Activated T-cell treated with anti-CD3 and anti-CD28 coated beads for 48 hours (primary cell): ENCODE measurements at regions not wholly inside any gene's neighbourhood (a gene's known extent, or its start where the extent isn't known, plus 50 kb on each side); places are given as distances from the start of the nearest gene placed in this dataset.

Experiments
- DNase-seq: peaks from one replicate; pipeline ENCODE4 v3.0.0-alpha.2; 2020; ENCODE audit warnings: low read depth

DNA sequence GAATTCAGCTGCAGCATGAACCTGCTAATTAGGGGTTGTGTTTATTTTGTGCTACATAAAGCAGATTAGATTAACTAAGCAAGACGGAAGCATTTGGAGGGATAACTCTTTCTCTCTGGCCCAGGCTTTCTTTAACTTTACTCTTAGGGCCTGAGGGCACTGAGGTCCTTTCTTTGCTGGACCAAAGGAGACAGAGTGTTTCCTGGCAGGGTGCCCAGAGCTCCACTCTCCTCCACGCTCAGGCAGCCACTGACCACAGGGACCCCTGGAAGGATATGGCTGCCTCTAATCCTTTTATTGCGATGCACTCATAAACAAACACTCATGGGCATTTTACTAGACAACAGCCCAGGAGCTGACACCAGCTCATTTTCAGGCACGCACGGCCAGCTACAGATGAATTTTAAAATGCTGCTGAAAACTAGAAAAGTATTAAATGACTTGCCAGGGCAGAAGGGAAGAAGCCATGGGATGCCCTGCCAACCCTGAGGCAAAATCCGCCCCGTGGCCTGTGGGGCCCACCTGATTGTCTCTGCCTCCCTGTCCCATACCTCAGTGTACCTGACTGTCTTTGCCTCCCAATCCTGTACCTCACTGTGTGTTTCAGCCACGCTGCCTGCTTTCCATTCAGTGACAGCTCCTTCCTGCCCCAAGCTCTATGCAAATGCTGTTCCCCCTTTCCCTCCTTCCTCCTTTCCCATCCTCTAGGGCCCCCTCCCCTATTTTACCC is 192.6 kb upstream of the NAV2 start:
- DNase-seq = no peak

- no peak for DNase-seq
Observed at GRCh38 chr11:19519353-19519752, 193.3 kb upstream of the NAV2 start.

DNA sequence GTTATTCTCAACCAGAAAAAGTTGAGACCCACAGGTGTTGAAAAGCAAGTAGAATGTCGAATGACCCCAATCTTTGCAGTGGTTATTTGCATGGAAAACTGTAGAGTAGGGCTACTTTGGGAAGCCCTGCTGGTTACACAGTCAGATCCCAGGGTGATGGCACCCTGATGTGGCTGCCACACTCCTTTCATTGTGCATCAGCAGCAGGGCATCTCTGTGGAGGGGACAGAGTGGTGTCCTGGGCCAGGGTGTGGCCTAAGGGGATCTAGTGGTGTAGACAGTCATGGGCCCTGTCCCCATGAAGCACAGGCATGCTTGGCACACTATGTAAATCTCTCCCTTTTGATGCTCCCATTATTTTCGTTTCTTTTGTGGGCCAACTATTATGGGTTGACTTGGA is 199.4 kb upstream of the NAV2 start:
- no peak for DNase-seq

DNA sequence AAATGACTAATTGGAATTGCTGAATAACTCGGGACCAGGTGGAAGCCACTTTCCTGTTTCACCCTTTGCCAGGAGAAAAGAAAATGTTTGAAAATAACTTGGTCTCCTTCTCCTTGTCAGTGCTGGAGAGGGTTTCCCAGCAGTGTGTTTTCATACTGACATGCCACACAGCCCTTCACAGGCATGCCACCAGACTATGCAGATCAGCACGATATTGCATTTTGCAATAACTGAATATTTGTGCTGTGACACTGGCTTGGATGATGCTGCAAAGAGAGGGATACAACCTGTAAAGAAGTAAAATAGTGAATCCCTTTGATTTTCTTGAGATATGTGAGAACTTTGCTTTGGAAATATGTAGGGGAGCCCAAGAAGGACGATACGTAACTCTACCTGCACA is 200.0 kb upstream of the NAV2 start:
- no peak for DNase-seq

GRCh38 chr11:19511413-19512183 is 201.0 kb upstream of the NAV2 start:
- no peak for DNase-seq

DNA sequence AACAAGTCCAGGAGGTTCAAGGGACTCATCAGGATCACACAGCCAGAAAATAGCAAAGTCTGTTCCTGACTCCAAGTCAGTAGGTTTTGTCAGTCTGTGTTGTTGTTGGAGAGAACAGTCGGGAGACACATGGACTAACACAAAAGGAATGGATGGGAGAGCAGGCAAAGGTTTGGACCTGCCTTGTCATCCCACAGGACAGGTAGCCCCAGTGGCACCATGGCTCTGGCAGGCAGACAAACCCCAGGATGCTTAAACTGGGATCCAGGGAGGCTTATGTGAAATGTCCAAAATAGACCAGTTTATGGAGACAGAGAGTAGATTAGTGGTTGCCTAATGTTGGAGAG is 201.6 kb upstream of the NAV2 start:
- no peak for DNase-seq

GRCh38 chr11:19510468-19510867 is 202.2 kb upstream of the NAV2 start:
- DNase-seq = no peak

- no peak for DNase-seq
Observed at GRCh38 chr11:19509215-19509614, 203.4 kb upstream of the NAV2 start.

DNA sequence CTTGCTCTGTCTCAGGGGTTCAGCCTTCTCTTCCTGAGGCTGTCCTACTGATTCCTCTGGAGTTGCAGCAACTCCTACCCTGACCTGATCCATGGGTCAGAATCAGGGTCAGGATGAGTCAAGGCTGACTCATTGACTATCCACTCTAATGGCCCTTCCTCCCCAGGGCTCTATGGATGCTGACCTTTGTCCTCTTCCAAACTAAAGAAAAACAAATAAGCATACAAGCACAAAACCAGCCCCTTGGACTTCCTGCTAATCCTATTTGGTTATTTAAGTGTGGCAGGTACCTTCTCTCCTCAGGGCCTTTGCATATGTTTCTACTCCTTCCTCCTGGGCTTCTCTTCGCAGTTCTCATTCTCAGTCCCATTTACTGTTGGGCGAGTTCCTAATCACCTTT is 204.5 kb upstream of the NAV2 start:
- DNase-seq = no peak

DNA sequence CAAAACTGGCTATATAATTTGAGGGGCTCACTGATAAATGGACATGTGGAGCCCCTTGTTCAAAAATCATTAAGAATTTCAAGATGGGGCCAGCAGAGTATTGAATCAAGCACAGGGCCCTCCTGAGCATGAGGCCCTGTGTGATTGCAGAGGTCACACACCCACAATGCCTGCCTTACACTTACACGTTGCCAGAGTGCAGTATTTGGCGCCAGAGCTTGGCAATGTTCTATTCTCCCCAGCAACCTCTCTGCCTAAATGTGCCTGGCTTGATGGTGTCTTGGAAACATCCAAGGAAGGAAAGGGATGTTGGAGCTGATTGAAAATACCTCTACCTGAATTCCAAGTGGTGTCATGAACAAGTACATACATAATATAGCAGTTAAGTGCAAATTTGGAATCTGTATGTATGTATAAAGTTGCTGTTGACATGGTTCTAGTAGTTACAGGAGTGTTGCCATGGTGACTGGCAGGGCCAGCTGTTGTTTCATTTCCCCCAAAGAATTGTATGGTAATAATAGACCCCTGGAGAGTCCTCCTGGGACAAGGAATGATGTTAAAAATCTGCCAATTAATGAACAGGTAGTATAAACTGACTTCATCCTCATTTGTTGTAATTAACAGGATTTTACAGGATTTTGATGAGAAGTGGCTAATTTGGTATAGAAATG is 205.7 kb upstream of the NAV2 start:
- DNase-seq = no peak

DNA sequence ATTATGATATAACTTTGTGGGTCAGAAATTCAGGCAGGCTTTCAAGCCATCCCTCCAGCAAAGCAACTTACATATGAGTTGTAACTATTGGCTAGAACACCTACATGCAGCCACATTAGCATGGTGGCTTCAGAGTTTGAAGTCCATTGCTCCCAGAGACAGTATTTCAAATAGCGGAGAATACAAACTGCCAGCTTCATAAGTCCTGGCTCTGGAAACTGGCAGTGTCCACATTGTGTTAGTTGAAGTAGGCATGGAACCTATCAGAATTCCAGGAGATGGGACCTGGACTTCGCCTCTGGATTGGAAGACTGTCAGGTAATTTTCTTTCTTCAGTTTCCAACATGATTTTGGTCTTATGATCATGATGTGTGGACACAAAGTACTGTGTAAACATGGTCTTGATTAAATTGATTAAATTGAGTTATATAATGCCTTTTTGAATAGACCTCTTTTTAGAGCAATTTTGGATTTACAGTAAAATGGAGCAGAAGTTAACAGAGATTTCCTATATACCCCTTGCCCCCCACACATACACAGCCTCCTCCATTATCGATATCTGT is 209.9 kb upstream of the NAV2 start:
- no peak for DNase-seq

DNA sequence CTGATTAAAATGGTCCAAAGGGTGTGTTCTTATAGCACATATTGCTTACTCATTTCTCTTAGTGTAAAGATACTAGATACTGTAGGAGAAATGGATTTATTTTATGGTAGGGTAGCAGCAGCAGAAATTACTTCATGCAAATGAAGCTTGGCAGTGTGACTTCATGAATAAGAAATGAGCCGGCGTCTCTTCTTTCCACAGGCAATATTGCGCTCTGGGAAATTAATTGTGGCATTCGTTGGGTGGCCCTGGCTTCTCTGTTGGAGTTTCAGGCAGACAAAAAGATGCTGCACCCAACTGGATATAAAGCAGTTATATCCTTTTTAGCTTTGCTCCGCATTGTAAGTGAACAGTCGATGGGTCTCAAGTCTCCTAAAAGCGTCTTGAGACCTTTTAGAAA is 211.0 kb upstream of the NAV2 start:
- no peak for DNase-seq

DNA sequence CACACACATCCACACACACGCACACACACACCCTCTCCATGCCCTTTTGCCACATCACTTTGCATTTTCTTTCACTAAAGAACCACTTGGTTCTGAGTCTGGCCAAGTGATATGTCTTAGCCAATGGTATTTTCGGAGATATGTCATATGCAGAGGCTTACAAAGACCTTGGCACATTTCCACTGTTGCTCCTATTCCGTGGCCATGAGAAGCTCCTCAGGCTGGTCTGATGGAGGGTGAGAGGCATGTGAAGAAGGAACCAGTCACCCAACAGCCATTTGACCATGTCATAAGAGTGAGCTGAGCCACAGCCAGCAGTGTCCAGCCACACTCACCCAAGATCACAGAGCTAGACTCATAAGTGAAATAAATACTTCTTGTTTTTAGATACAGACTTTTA is 212.6 kb upstream of the NAV2 start:
- DNase-seq = no peak

DNA sequence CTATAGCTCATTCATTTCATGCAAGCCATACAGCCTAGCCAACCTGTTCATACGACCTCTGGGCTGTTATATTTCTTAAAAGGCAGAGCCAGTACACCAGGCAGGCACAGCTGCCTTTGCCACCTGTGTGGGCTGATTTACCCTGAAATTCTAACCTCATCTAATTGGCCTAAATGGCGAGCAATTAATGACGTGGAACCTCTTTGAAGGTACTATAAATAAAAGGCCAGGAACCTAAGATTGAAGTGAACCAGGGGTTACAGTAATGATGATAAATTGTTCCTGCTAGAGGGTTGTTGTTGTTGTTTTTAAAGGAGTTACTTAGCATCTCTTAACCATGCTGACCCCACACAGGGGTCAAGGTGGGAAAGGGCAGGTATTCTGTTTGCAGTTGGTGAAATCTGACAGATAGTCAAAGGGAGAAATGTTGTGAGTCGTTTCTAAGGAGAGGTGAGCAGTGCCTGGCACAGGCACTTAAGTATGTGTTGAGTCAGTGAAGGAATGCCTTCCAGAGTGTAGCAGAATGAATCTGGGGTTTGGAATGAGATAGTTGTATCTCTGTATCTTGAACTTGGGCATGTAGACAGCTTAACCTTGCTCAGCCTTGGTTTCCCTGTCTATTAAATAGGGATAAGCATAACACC is 213.5 kb upstream of the NAV2 start:
- DNase-seq = no peak

DNA sequence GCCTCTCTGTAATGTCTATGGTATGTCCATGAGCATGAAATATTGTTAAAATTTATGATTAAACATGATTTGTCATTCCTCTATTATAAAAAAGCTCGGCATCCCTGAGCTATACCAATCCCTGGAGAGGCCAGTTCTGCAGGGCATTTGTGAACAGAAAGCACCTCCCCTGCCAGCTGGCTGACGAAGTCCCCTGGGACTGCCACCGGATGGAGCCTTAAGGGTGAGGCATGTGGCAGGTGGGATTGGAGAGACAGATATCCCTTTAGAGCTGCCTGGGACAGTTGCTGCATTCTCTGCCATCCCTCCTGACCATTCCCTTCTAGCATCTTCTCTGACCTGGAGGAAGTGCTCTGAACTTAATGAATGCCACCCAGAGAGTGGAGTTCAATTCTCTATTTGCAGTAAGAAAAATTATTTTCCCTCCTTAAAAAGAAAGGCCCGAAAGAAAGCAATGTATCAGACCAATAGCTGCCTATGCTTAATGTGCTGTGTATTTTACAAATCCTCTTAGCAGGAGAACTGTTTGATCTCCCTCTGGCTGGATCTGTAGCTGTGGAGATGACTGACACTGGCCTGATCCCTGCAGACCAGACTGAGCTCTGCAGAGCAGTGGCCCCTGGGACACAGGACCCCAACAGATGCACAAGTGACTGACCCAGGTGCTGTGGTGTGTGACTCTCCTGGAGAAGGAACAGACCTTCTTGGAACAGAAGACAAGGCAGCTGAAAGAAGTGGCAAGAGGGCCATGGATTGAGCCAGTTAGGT is 219.0 kb upstream of the NAV2 start:
- DNase-seq = no peak

DNA sequence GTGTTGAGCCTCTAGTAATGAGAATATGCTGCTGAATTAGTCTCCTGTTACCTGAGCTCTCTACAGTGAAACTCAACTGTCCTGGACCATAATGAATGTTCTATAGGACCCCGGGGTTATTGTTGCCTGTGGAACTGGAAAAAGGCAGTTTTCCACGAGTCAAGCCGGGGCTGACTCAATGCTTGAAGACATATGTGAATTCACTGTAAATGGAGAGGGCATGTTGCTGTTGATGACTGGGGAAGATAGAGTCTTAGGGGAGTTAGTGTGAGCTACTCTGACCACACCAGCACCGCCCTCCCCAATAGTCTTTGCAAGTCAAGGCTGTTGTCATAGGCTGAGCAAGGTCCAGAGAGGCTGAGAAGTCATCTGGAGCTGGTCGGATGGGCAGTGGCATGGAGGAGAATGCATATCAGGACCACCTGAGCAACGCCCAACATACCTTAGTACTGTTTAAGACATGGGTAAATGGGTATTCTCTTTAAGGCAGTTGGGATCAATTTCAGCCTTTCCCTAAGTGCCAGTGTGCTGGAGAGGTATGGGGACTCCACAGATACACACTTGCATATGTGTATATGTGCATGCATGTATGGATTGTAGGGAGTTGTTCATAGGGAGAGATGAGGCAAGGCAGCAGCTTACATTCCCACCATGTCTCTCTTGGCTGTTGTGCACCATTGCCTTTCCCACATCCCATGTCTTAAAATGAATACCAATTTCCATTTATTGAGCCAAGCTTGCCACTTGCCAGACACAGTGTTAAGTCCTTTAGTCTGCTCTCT is 230.1 kb upstream of the NAV2 start:
- DNase-seq = no peak

DNA sequence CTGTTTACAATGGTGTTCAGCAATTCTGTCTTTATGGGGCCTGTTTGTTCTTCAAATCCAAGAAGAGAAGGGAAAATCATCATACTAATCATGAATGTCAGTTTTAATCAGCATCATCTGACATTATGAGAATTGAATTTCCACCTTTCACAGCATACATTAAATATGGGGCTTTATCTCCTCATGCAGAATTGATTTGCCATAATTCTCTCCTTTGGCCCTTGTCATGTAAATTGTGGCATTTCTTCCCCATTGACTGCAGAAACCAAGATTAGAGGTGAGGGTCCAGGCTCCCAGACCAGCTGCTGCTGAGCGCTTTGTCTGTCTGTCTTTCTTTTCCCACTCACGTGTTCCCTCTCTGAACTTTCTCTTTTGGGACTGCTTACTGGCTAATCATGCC is 232.1 kb upstream of the NAV2 start:
- no peak for DNase-seq

GRCh38 chr11:19478891-19479290 is 233.7 kb upstream of the NAV2 start:
- no peak for DNase-seq

DNA sequence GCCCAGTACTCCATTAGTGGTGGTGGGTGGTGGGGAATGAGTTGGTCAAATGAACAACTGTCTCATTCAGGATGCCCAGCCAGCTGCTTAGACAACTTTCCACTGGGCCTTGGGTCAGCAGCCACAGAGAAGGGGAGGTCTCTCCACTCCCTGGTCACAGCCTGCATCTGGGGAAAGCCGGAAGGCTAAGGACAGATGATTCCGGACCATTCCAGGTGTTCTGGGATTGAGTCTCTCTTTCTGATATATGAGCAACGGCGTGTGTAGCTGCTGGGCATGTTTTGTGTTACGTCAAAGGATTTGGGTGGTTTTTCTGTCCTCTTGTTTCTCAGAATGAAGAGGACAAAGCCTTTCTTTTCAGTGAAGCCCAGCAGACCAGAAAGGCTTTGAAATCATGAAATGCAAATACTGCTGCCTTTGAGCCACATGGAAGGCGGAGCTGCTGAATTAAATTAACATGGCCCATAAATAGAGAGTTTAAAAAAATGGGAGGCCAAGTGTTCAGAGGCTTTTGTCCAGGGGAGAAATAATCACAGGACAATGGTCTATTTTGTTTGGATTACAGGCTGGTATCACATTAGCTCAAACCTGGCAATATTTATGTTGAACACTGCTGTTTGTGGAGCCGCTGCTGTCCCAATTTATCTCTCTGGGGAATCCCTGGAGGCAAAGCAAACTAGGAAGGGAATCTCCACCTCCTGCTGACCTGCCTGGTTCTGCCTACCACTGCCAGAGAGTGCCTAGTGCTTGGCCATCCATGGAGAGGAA is 234.4 kb upstream of the E2F8 start:
- DNase-seq = no peak

DNA sequence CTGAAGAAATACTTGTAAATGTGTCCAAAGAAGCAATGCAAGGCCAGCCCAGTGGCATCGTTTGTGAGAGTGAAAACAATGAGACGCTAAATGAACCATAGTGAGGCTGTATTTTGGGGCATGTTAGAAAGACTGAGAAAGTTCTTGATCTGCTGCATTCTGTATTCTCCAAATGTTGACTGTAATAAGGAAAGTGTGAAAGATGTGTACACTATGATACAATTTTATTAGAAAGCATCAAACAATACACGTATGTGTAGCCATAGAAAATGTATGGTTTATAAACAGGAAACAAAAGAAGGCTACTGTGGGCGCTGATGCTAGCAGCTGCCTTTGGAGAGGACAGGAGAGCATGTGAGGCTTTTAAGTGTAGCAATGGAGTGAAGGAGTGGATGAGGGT is 233.5 kb upstream of the E2F8 start:
- DNase-seq = no peak
